ENCODE measurements at regions not wholly inside any gene's neighbourhood (a gene's known extent, or its start where the extent isn't known, plus 50 kb on each side); places are given as distances from the start of the nearest gene placed in this dataset.

GRCh38 chr5:38692346-38692745 is 135.9 kb upstream of the LIFR start:
- no peaks in the 10 kb centered on the region for H3K79me1 ChIP-seq (ENCODE audit: low read depth, low read length)
- no CpG with 5 or more reads among the region's 4 CpGs for WGBS, 2 donors (ENCODE audit: extremely low coverage in 2 of 2, insufficient read length in 2 of 2, insufficient replicate concordance in 1 of 2)
- no peak overlapping the region for H3K14ac ChIP-seq (ENCODE audit: low read length)
- H3K4me1 ChIP-seq (ENCODE audit: control insufficient read depth in 2 of 2, insufficient read depth in 1 of 2, low read depth in 1 of 2, low read length in 2 of 2) = peaks cover 5 to 17% of the 10 kb centered on the region in 2 donors
- H3K9me3 ChIP-seq (replicated peaks in 1 of 2; ENCODE audit: control insufficient read depth in 2 of 2, insufficient read depth in 1 of 2, low read depth in 1 of 2, low read length in 2 of 2) = no peaks in the 10 kb centered on the region
- H3K9ac ChIP-seq (ENCODE audit: low read depth, low read length, poor library complexity) = no peak overlapping the region
- no peaks in the 10 kb centered on the region for H3K36me3 ChIP-seq (replicated peaks in 1 of 2; ENCODE audit: control insufficient read depth in 2 of 2, insufficient read depth in 2 of 2, low read length in 2 of 2)
- H3K4me3 ChIP-seq (ENCODE audit: low read length in 2 of 2) = no peak overlapping the region
- H3K23ac ChIP-seq (ENCODE audit: low read depth, low read length, poor library complexity) = no peak overlapping the region
- H3K4me2 ChIP-seq (ENCODE audit: insufficient read depth, low read length, poor library complexity, severe bottlenecking) = no peak overlapping the region
- no peak overlapping the region for H4K91ac ChIP-seq (ENCODE audit: low read depth, low read length, poor library complexity)
- H2BK5ac ChIP-seq (ENCODE audit: low read length) = no peak overlapping the region
- no peaks in the 10 kb centered on the region for H3K27me3 ChIP-seq (ENCODE audit: control insufficient read depth in 3 of 3, insufficient read depth in 3 of 3, low read depth in 1 of 3, low read length in 3 of 3)
- no peak overlapping the region for H2AK5ac ChIP-seq (ENCODE audit: low read depth, low read length)
- H2AFZ ChIP-seq (ENCODE audit: low read length) = no peak overlapping the region
- H4K8ac ChIP-seq (ENCODE audit: low read depth, low read length) = no peak overlapping the region
- no peak overlapping the region for H2BK120ac ChIP-seq (ENCODE audit: low read depth, low read length)
- no peak overlapping the region for H3K18ac ChIP-seq (ENCODE audit: low read length)
- no peak for DNase-seq (ENCODE audit: low spot score)
- no peak overlapping the region for H2BK12ac ChIP-seq (ENCODE audit: low read length)
- no peak overlapping the region for H2BK15ac ChIP-seq (ENCODE audit: low read length)
- H3K4ac ChIP-seq (ENCODE audit: low read length) = no peak overlapping the region
- no peak overlapping the region for H3K27ac ChIP-seq (replicated peaks; ENCODE audit: low read length)

GRCh38 chr5:38692781-38693527 is 136.5 kb upstream of the LIFR start:
- Histone ChIP-seq H3K27ac (replicated peaks; ENCODE audit: low read length) (no peak overlapping the region), H4K91ac (ENCODE audit: low read depth, low read length, poor library complexity) (no peak overlapping the region), H2BK12ac (ENCODE audit: low read length) (no peak overlapping the region), H3K79me1 (ENCODE audit: low read depth, low read length) (no peaks in the 10 kb centered on the region), H4K8ac (ENCODE audit: low read depth, low read length) (no peak overlapping the region), H3K9me3 (replicated peaks in 1 of 2; ENCODE audit: control insufficient read depth in 2 of 2, insufficient read depth in 1 of 2, low read depth in 1 of 2, low read length in 2 of 2) (no peaks in the 10 kb centered on the region), H2BK120ac (ENCODE audit: low read depth, low read length) (no peak overlapping the region), H3K4me3 (ENCODE audit: low read length in 2 of 2) (no peak overlapping the region), H3K18ac (ENCODE audit: low read length) (no peak overlapping the region), H3K4ac (ENCODE audit: low read length) (no peak overlapping the region), H2AFZ (ENCODE audit: low read length) (no peak overlapping the region), H3K27me3 (ENCODE audit: control insufficient read depth in 3 of 3, insufficient read depth in 3 of 3, low read depth in 1 of 3, low read length in 3 of 3) (no peaks in the 10 kb centered on the region), H2BK5ac (ENCODE audit: low read length) (no peak overlapping the region), H3K23ac (ENCODE audit: low read depth, low read length, poor library complexity) (no peak overlapping the region), H3K4me1 (ENCODE audit: control insufficient read depth in 2 of 2, insufficient read depth in 1 of 2, low read depth in 1 of 2, low read length in 2 of 2) (peaks cover 5 to 17% of the 10 kb centered on the region in 2 donors), H3K4me2 (ENCODE audit: insufficient read depth, low read length, poor library complexity, severe bottlenecking) (no peak overlapping the region), H3K9ac (ENCODE audit: low read depth, low read length, poor library complexity) (no peak overlapping the region), H2AK5ac (ENCODE audit: low read depth, low read length) (no peak overlapping the region), H2BK15ac (ENCODE audit: low read length) (no peak overlapping the region), H3K14ac (ENCODE audit: low read length) (no peak overlapping the region), H3K36me3 (replicated peaks in 1 of 2; ENCODE audit: control insufficient read depth in 2 of 2, insufficient read depth in 2 of 2, low read length in 2 of 2) (no peaks in the 10 kb centered on the region)
- WGBS, 2 donors (ENCODE audit: extremely low coverage in 2 of 2, insufficient read length in 2 of 2, insufficient replicate concordance in 1 of 2) = no CpG with 5 or more reads among the region's 6 CpGs
- DNase-seq (ENCODE audit: low spot score) = no peak

GRCh38 chr5:38695021-38695958 is 138.8 kb upstream of the LIFR start:
- Histone ChIP-seq H3K27me3 (ENCODE audit: control insufficient read depth in 3 of 3, insufficient read depth in 3 of 3, low read depth in 1 of 3, low read length in 3 of 3) (no peaks in the 10 kb centered on the region), H3K4me2 (ENCODE audit: insufficient read depth, low read length, poor library complexity, severe bottlenecking) (no peak overlapping the region), H3K14ac (ENCODE audit: low read length) (no peak overlapping the region), H3K9me3 (replicated peaks in 1 of 2; ENCODE audit: control insufficient read depth in 2 of 2, insufficient read depth in 1 of 2, low read depth in 1 of 2, low read length in 2 of 2) (peaks cover 0 to 3% of the 10 kb centered on the region in 2 donors), H2BK120ac (ENCODE audit: low read depth, low read length) (no peak overlapping the region), H3K23ac (ENCODE audit: low read depth, low read length, poor library complexity) (no peak overlapping the region), H3K79me1 (ENCODE audit: low read depth, low read length) (no peaks in the 10 kb centered on the region), H2AK5ac (ENCODE audit: low read depth, low read length) (no peak overlapping the region), H2AFZ (ENCODE audit: low read length) (peak overlapping the region; percentile 84), H3K4me3 (ENCODE audit: low read length in 2 of 2) (no peak overlapping the region), H2BK15ac (ENCODE audit: low read length) (no peak overlapping the region), H2BK12ac (ENCODE audit: low read length) (no peak overlapping the region), H3K9ac (ENCODE audit: low read depth, low read length, poor library complexity) (no peak overlapping the region), H3K36me3 (replicated peaks in 1 of 2; ENCODE audit: control insufficient read depth in 2 of 2, insufficient read depth in 2 of 2, low read length in 2 of 2) (no peaks in the 10 kb centered on the region), H3K4ac (ENCODE audit: low read length) (no peak overlapping the region), H2BK5ac (ENCODE audit: low read length) (no peak overlapping the region), H3K27ac (replicated peaks; ENCODE audit: low read length) (peak overlapping the region; percentile 59), H3K18ac (ENCODE audit: low read length) (no peak overlapping the region), H3K4me1 (ENCODE audit: control insufficient read depth in 2 of 2, insufficient read depth in 1 of 2, low read depth in 1 of 2, low read length in 2 of 2) (peaks cover 5 to 14% of the 10 kb centered on the region in 2 donors), H4K8ac (ENCODE audit: low read depth, low read length) (no peak overlapping the region), H4K91ac (ENCODE audit: low read depth, low read length, poor library complexity) (no peak overlapping the region)
- peak; percentile 81 for DNase-seq (ENCODE audit: low spot score)
- no CpG with 5 or more reads among the region's 9 CpGs for WGBS, 2 donors (ENCODE audit: extremely low coverage in 2 of 2, insufficient read length in 2 of 2, insufficient replicate concordance in 1 of 2)

GRCh38 chr5:38697013-38697412 is 140.6 kb upstream of the LIFR start:
- Histone ChIP-seq H3K23ac (ENCODE audit: low read depth, low read length, poor library complexity) (no peak overlapping the region), H3K79me1 (ENCODE audit: low read depth, low read length) (no peaks in the 10 kb centered on the region), H2BK120ac (ENCODE audit: low read depth, low read length) (no peak overlapping the region), H3K4ac (ENCODE audit: low read length) (no peak overlapping the region), H2BK5ac (ENCODE audit: low read length) (no peak overlapping the region), H3K27ac (replicated peaks; ENCODE audit: low read length) (peak overlapping the region; percentile 82), H4K91ac (ENCODE audit: low read depth, low read length, poor library complexity) (no peak overlapping the region), H2BK15ac (ENCODE audit: low read length) (no peak overlapping the region), H3K4me2 (ENCODE audit: insufficient read depth, low read length, poor library complexity, severe bottlenecking) (no peak overlapping the region), H4K8ac (ENCODE audit: low read depth, low read length) (no peak overlapping the region), H3K9ac (ENCODE audit: low read depth, low read length, poor library complexity) (no peak overlapping the region), H3K36me3 (replicated peaks in 1 of 2; ENCODE audit: control insufficient read depth in 2 of 2, insufficient read depth in 2 of 2, low read length in 2 of 2) (no peaks in the 10 kb centered on the region), H3K27me3 (ENCODE audit: control insufficient read depth in 3 of 3, insufficient read depth in 3 of 3, low read depth in 1 of 3, low read length in 3 of 3) (no peaks in the 10 kb centered on the region), H3K4me1 (ENCODE audit: control insufficient read depth in 2 of 2, insufficient read depth in 1 of 2, low read depth in 1 of 2, low read length in 2 of 2) (peaks cover 5 to 14% of the 10 kb centered on the region in 2 donors), H2AFZ (ENCODE audit: low read length) (no peak overlapping the region), H2AK5ac (ENCODE audit: low read depth, low read length) (no peak overlapping the region), H3K14ac (ENCODE audit: low read length) (no peak overlapping the region), H3K4me3 (ENCODE audit: low read length in 2 of 2) (no peak overlapping the region), H3K9me3 (replicated peaks in 1 of 2; ENCODE audit: control insufficient read depth in 2 of 2, insufficient read depth in 1 of 2, low read depth in 1 of 2, low read length in 2 of 2) (peaks cover 0 to 3% of the 10 kb centered on the region in 2 donors), H2BK12ac (ENCODE audit: low read length) (no peak overlapping the region), H3K18ac (ENCODE audit: low read length) (no peak overlapping the region)
- peak; percentile 26 for DNase-seq (ENCODE audit: low spot score)

Data from neuronal stem cell (in vitro differentiated cells).